ENCODE measurements at regions not wholly inside any gene's neighbourhood (a gene's known extent, or its start where the extent isn't known, plus 50 kb on each side); places are given as distances from the start of the nearest gene placed in this dataset.

DNA sequence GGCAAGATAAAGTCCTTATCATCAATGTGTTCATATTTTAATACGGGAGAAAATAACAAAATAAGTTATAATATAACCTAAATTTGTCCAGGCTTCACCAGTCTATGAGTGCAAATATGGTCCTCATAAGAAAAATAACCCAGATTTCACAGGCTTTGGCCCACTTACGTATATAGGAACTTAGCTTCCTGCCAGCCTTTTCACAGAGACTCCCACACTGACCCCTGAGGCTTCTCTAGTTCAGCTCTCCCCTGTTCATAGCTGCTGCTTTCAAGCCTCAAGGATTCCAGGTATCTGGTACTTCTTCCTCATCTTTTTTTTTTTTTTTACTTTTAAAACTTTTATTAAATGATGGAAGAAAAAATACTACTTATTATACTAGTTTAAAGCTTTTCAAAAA is 74.9 kb upstream of the PELI1 start:
- TF ChIP-seq, protein P1, sequence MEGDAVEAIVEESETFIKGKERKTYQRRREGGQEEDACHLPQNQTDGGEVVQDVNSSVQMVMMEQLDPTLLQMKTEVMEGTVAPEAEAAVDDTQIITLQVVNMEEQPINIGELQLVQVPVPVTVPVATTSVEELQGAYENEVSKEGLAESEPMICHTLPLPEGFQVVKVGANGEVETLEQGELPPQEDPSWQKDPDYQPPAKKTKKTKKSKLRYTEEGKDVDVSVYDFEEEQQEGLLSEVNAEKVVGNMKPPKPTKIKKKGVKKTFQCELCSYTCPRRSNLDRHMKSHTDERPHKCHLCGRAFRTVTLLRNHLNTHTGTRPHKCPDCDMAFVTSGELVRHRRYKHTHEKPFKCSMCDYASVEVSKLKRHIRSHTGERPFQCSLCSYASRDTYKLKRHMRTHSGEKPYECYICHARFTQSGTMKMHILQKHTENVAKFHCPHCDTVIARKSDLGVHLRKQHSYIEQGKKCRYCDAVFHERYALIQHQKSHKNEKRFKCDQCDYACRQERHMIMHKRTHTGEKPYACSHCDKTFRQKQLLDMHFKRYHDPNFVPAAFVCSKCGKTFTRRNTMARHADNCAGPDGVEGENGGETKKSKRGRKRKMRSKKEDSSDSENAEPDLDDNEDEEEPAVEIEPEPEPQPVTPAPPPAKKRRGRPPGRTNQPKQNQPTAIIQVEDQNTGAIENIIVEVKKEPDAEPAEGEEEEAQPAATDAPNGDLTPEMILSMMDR (IDR thresholded peaks at IDR 0.05; ENCODE audit: low read length), result no peak
- TF ChIP-seq EZH2 (optimal IDR thresholded peaks at IDR 0.05; ENCODE audit: low read depth, low read length), result no peak
